H1 (cell line): ENCODE measurements at regions not wholly inside any gene's neighbourhood (a gene's known extent, or its start where the extent isn't known, plus 50 kb on each side); places are given as distances from the start of the nearest gene placed in this dataset.

Experiments used
- CTCF ChIA-PET: fragments of 300-600 bp; sonication (Branson Sonifier 250); formaldehyde crosslinking; loops from one replicate; lab custom pipeline; 2021; ENCODE audit not compliant: partially characterized antibody; lab: Charles Lee
- POLR2A ChIA-PET: fragments of 300-600 bp; sonication (Branson Sonifier 250); formaldehyde crosslinking; loops from one replicate; lab custom pipeline; 2021; ENCODE audit warnings: inconsistent platforms; ENCODE audit not compliant: partially characterized antibody; lab: Charles Lee
- DNase-seq, 2 experiments: peaks; one replicate each; pipeline versions ENCODE4 v3.0.0 to v3.0.0-alpha.2; 2010 to 2022; ENCODE audit warnings: low spot score in 2 of 2, low read depth in 1 of 2, mixed read lengths in 1 of 2
- FAIRE-seq: peaks from 2 replicates; lab custom pipeline; 2011; peaks lifted over from hg19 to GRCh38; lab: Jason Lieb, UNC
- H2AFZ ChIP-seq: 2 replicates; pipeline ENCODE4 v1.8.1; 2012; ENCODE audit warnings: low read length, inconsistent platforms
- H2AK5ac ChIP-seq: 2 replicates; pipeline ENCODE4 v1.6.1; 2013; ENCODE audit warnings: low read depth, low read length
- H2BK120ac ChIP-seq: replicated peaks from 2 replicates; pipeline ENCODE3; 2013; ENCODE audit warnings: low read depth, low read length, inconsistent platforms
- H2BK12ac ChIP-seq: 2 replicates; pipeline ENCODE4 v1.6.1; 2013; ENCODE audit warnings: low read depth, low read length
- H2BK15ac ChIP-seq: 2 replicates; pipeline ENCODE4 v1.6.1; 2013; ENCODE audit warnings: low read length
- H2BK20ac ChIP-seq: 2 replicates; pipeline ENCODE4 v1.6.1; 2013; ENCODE audit warnings: low read length
- H2BK5ac ChIP-seq: 2 replicates; pipeline ENCODE4 v1.6.1; 2013; ENCODE audit warnings: low read depth, low read length
- H3K14ac ChIP-seq: 2 replicates; pipeline ENCODE4 v1.6.1; 2013; ENCODE audit warnings: inconsistent platforms; ENCODE audit not compliant: insufficient read length
- H3K18ac ChIP-seq: 2 replicates; pipeline ENCODE4 v1.6.1; 2013; ENCODE audit warnings: low read length; ENCODE audit errors: extremely low read depth
- H3K23ac ChIP-seq: 2 replicates; pipeline ENCODE4 v1.6.1; 2013; ENCODE audit warnings: inconsistent platforms; ENCODE audit not compliant: insufficient read length
- H3K23me2 ChIP-seq: 2 replicates; pipeline ENCODE4 v1.6.1; 2013; ENCODE audit warnings: low read depth, low read length
- H3K27ac ChIP-seq: 2 replicates; pipeline ENCODE4 v1.6.1; 2011; ENCODE audit warnings: low read depth, low read length, inconsistent platforms
- H3K27me3 ChIP-seq, 4 experiments: replicated peaks in 1 of 4; 1 replicate in 1 of 4; 2 replicates in 3 of 4; pipeline versions ENCODE4 v1.6.1 to v1.8.1; 2011 to 2013; ENCODE audit warnings: low read length in 3 of 4, mild to moderate bottlenecking in 3 of 4, inconsistent platforms in 2 of 4, mixed read lengths in 2 of 4, moderate library complexity in 1 of 4; ENCODE audit not compliant: control insufficient read depth in 3 of 4, insufficient read depth in 3 of 4; ENCODE audit errors: extremely low read depth in 1 of 4
- H3K36me3 ChIP-seq, 4 experiments: 2 replicates each; pipeline versions ENCODE4 v1.6.1 to v1.8.1; 2011 to 2013; ENCODE audit warnings: mild to moderate bottlenecking in 4 of 4, low read length in 3 of 4, moderate library complexity in 2 of 4, control low read depth in 1 of 4, inconsistent platforms in 1 of 4; ENCODE audit not compliant: insufficient read depth in 4 of 4, control insufficient read depth in 2 of 4
- H3K4ac ChIP-seq: replicated peaks from 2 replicates; pipeline ENCODE3; 2013; ENCODE audit warnings: low read length, low read depth, mixed read lengths, inconsistent platforms; ENCODE audit not compliant: insufficient read length
- H3K4me1 ChIP-seq, 4 experiments: replicated peaks in 1 of 4; 1 replicate in 1 of 4; 2 replicates in 3 of 4; pipeline versions ENCODE4 v1.6.1 to v1.8.1; 2011 to 2013; ENCODE audit warnings: low read length in 3 of 4, inconsistent platforms in 2 of 4, mixed read lengths in 1 of 4; ENCODE audit not compliant: insufficient read depth in 4 of 4, control insufficient read depth in 3 of 4
- H3K4me2 ChIP-seq, 2 experiments: 2 replicates each; pipeline versions ENCODE4 v1.6.1 to v1.8.1; 2011 to 2013; ENCODE audit warnings: low read depth in 2 of 2, low read length in 2 of 2, control low read depth in 1 of 2, inconsistent platforms in 1 of 2, mild to moderate bottlenecking in 1 of 2; ENCODE audit not compliant: insufficient read depth in 1 of 2
- H3K4me3 ChIP-seq, 4 experiments: fragments of 200-600, 300-600 bp in 1 of 4; sonication (generic), shearing (Covaris generic), sonication (Bioruptor Twin) in 1 of 4; 2 replicates each; pipeline versions ENCODE4 v1.5.1 to v1.8.1; 2011 to 2016; ENCODE audit warnings: low read length in 4 of 4, low read depth in 3 of 4, control low read depth in 2 of 4, inconsistent platforms in 2 of 4, mild to moderate bottlenecking in 2 of 4, mixed read lengths in 1 of 4, moderate library complexity in 1 of 4; ENCODE audit not compliant: insufficient read depth in 2 of 4; ENCODE audit errors: extremely low read depth in 1 of 4
- H3K56ac ChIP-seq: replicated peaks from 2 replicates; pipeline ENCODE3; 2013; ENCODE audit warnings: low read depth, mild to moderate bottlenecking, mixed read lengths, low read length, inconsistent platforms; ENCODE audit not compliant: insufficient read length
- H3K79me1 ChIP-seq: 2 replicates; pipeline ENCODE4 v1.6.1; 2013; ENCODE audit warnings: low read depth, low read length, control low read depth
- H3K79me2 ChIP-seq, 2 experiments: 2 replicates each; pipeline versions ENCODE4 v1.6.1 to v1.8.1; 2012 to 2013; ENCODE audit warnings: low read length in 2 of 2, mild to moderate bottlenecking in 2 of 2, inconsistent platforms in 1 of 2; ENCODE audit not compliant: insufficient read depth in 2 of 2, control insufficient read depth in 1 of 2
- H3K9ac ChIP-seq, 4 experiments: replicated peaks in 1 of 4; 1 replicate in 1 of 4; 2 replicates in 3 of 4; pipeline versions ENCODE4 v1.6.1 to v1.8.1; 2011 to 2013; ENCODE audit warnings: low read depth in 3 of 4, low read length in 3 of 4, control low read depth in 2 of 4, mild to moderate bottlenecking in 2 of 4, moderate library complexity in 2 of 4, inconsistent platforms in 1 of 4; ENCODE audit errors: extremely low read depth in 1 of 4
- H3K9me3 ChIP-seq, 2 experiments: 2 replicates each; pipeline versions ENCODE4 v1.6.1 to v1.8.1; 2012 to 2013; ENCODE audit warnings: mild to moderate bottlenecking in 2 of 2, moderate library complexity in 2 of 2, control low read depth in 1 of 2, inconsistent platforms in 1 of 2, low read depth in 1 of 2, low read length in 1 of 2, mixed read lengths in 1 of 2; ENCODE audit not compliant: insufficient read depth in 2 of 2
- H4K20me1 ChIP-seq, 2 experiments: replicated peaks in 1 of 2; 2 replicates each; pipeline versions ENCODE3 to v1.8.1; 2011 to 2013; ENCODE audit warnings: inconsistent platforms in 2 of 2, low read length in 2 of 2, mild to moderate bottlenecking in 1 of 2; ENCODE audit not compliant: insufficient read depth in 2 of 2, control insufficient read depth in 1 of 2
- H4K5ac ChIP-seq: 2 replicates; pipeline ENCODE4 v1.6.1; 2013; ENCODE audit warnings: low read length, low read depth, mixed read lengths, inconsistent platforms; ENCODE audit not compliant: insufficient read length
- H4K8ac ChIP-seq: 2 replicates; pipeline ENCODE4 v1.8.0; 2013; ENCODE audit warnings: mild to moderate bottlenecking, moderate library complexity, low read length, inconsistent platforms; ENCODE audit not compliant: insufficient read depth; ENCODE audit errors: extremely low read depth
- H4K91ac ChIP-seq: replicated peaks from 2 replicates; pipeline ENCODE3; 2013; ENCODE audit warnings: low read length, mixed read lengths, inconsistent platforms; ENCODE audit not compliant: insufficient read length
- ASH2L ChIP-seq: fragments of 200-600, 300-600 bp; sonication (generic); IDR thresholded peaks from one replicate; pipeline ENCODE4 v1.7.1; 2017; ENCODE audit warnings: low read length
- CTBP2 ChIP-seq: IDR thresholded peaks from 2 replicates; pipeline ENCODE4 v1.7.0; 2011; ENCODE audit warnings: borderline replicate concordance, mild to moderate bottlenecking, moderate library complexity, mixed read lengths, low read length; ENCODE audit not compliant: insufficient read depth, insufficient read length
- NRF1 ChIP-seq: IDR thresholded peaks from 2 replicates; pipeline ENCODE4 v1.6.1; 2011; ENCODE audit warnings: mild to moderate bottlenecking, low read depth, low read length, improper control_type of control experiment
- SAP30 ChIP-seq: fragments of 300-600 bp; sonication (generic); IDR thresholded peaks from 2 replicates; pipeline ENCODE4 v1.7.1; 2012; ENCODE audit warnings: low read length, moderate library complexity, mild to moderate bottlenecking, inconsistent platforms; ENCODE audit not compliant: insufficient read depth, insufficient replicate concordance
- SIN3A ChIP-seq, 2 experiments: IDR thresholded peaks in 1 of 2; conservative IDR thresholded peaks in 1 of 2; 2 replicates each; pipeline ENCODE4 v1.6.1; 2011 to 2012; ENCODE audit warnings: low read length in 2 of 2, improper control_type of control experiment in 1 of 2, low read depth in 1 of 2, mild to moderate bottlenecking in 1 of 2
- SP2 ChIP-seq: IDR thresholded peaks from 2 replicates; pipeline ENCODE4 v1.6.1; 2012; ENCODE audit warnings: mild to moderate bottlenecking, low read length, inconsistent platforms
- TAF7 ChIP-seq: optimal IDR thresholded peaks from 2 replicates; pipeline ENCODE3; 2011; ENCODE audit warnings: low read depth, mild to moderate bottlenecking, inconsistent platforms, low read length, moderate library complexity, borderline replicate concordance
- TEAD4 ChIP-seq: IDR thresholded peaks from 2 replicates; pipeline ENCODE4 v1.6.1; 2012; ENCODE audit warnings: low read depth, low read length, inconsistent platforms, mixed read lengths
- USF2 ChIP-seq: IDR thresholded peaks from 2 replicates; pipeline ENCODE4 v1.6.1; 2011; ENCODE audit warnings: low read length, improper control_type of control experiment

DNA sequence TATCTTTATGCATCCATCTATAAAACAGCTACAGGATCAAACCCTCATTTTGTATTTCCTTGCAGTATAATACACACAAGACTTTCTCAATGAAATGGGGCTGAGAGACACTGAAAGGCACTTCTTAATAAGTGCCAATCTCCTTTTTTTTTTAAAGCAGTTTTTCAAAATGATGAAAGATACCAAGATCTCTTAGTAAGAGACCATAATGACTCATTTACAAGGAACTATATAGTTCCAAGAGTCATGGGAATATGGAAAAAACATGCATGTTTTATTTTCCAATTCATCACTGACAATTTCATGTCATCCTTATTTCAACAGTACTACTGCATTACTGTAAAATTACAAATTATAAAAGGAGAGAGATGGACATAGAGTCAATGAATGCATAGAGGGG lies 973.7 kb downstream of the GATA3 start:
- Histone ChIP-seq H4K8ac (no peak overlapping the region), H2AFZ (no peak overlapping the region), H3K56ac (no peak overlapping the region), H3K4me2 (no peak overlapping the region), H3K14ac (no peak overlapping the region), H4K91ac (no peak overlapping the region), H2BK120ac (no peak overlapping the region), H3K9ac (no peak overlapping the region), H3K23ac (no peak overlapping the region), H3K27me3 (no peaks in the 10 kb centered on the region), H2BK20ac (no peak overlapping the region), H3K79me1 (no peaks in the 10 kb centered on the region), H3K79me2 (no peaks in the 10 kb centered on the region), H4K5ac (no peak overlapping the region), H2BK15ac (no peak overlapping the region), H3K4me3 (no peak overlapping the region), H3K4ac (no peak overlapping the region), H3K27ac (no peak overlapping the region), H3K36me3 (no peaks in the 10 kb centered on the region), H2AK5ac (no peak overlapping the region), H4K20me1 (no peaks in the 10 kb centered on the region), H3K4me1 (no peaks in the 10 kb centered on the region), H3K9me3 (no peaks in the 10 kb centered on the region), H3K23me2 (no peaks in the 10 kb centered on the region; the same call in 1 of the 2 replicates), H2BK12ac (no peak overlapping the region), H2BK5ac (no peak overlapping the region), H3K18ac (no peak overlapping the region)
- TF ChIP-seq SAP30 = no peak
- no peak for TF ChIP-seq SIN3A (conservative IDR thresholded peaks at IDR 0.05 in 1 of 2, IDR thresholded peaks at IDR 0.05 in 1 of 2; ENCODE audit: low read depth in 1 of 2, low read length in 2 of 2)
- no peak for TF ChIP-seq CTBP2
- no peak for TF ChIP-seq ASH2L
- TF ChIP-seq NRF1 = no peak
- TF ChIP-seq TAF7 = no peak
- TF ChIP-seq TEAD4 = no peak
- no peak for TF ChIP-seq USF2
- no peak for TF ChIP-seq SP2
- DNase-seq (no peak), FAIRE-seq (no peak)
- CTCF ChIA-PET = no interaction called here
- POLR2A ChIA-PET = no interaction called here
